GM18502 (cell line): ENCODE measurements at regions not wholly inside any gene's neighbourhood (a gene's known extent, or its start where the extent isn't known, plus 50 kb on each side); places are given as distances from the start of the nearest gene placed in this dataset.
"Not testable (repeated sequence)": the region's sequence is repeated elsewhere in the genome, so short reads cannot be mapped to it uniquely, and the experiment has no call there.

Experiments used
- ATAC-seq: cut with Tn5 transposase; IDR thresholded peaks from one replicate; pipeline ENCODE4 v1.9.1; 2021; ENCODE audit warnings: mild to moderate bottlenecking; ENCODE audit not compliant: unreplicated experiment, poor library complexity

DNA sequence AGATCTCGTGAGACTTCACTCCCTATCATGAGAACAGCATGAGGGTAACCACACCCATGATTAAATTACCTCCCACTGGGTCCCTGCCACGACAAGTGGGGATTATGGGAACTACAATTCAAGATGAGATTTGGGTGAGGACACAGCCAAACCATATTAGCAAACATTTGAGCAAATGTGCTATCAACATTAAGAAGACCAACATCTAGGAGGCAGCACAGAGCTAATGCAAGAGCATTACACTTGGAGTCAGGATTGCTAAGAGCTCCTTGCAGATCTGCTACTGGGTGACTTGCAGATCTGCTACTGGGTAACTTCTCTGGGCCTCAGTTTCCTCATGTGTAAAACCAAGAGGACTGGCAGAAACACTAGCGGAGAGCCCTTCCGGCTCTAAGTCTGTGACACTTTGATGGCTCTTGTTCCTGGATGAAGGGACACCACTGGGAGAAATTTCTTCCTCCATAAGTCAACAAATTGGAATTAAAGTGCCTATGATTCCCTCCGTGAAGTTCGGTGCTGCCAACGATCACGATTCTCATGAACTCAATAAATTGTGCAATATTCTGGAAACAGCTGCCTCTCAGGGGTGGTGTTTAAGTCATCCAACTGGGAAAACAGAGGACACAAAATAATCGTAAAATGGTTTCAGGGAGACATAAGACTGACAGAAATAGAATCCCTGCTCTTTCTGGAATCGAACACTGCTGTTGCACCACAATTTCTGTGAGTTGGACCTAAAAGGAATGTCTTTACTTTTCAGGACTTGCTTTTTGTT lies 115.8 kb upstream of the ITGB1 start:
- no peak for ATAC-seq

DNA sequence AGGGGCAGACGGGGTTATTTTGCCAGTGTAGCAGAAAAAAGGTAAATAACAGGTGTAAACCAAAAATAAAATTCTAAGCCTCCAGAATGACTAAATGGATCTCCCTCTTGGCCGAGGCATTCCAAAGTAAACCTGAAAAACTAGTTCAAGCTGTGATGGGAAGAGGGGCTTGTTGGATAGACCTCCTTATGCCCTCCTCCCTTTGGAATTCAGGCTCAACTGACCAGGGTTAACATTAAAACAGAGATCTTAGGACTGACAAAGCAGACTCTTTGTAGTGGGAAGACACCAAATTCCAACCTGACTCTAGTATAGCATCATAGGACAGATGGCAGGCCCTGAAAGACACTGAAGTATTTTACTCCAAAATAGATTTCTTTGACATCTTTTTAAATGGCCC lies 113.8 kb upstream of the ITGB1 start:
- no peak for ATAC-seq

DNA sequence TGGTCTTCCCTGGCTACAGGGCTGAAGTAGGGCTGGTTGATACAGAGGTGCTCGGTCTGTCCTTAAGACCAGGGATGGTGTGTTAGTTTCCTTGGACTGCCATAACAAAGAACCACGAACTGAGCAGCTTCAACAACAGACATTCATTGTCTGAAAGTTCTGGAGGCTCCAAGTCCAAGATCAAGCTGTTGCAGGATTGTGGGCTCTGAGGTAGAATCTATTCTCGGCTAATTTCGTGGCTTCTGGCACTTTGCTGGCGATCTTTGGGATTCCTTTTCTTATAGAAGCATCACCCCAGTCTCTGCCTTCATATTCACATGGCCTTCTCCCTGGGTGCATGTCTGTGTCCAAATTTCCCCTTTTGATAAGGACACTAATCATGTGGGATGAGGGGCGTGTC lies 112.1 kb upstream of the ITGB1 start:
- no peak for ATAC-seq

DNA sequence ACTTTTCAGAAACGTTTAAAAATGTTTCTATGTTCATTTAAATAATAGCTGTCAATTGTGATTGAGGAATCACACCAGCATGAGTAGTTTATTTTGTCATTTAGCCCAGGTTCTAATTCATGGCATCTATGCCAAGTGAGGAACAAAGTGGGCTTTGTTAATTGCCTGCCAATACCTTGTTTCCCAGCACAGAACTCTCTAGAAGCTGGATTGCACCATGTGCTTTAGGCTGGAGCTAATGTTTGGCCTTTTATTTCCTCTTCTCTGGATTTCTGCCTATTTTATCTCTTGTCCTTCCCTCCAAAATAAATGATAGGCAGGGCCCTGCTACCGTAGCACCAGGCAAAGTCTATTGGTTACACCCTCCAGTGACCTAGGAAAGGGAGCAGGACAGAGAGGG lies 109.9 kb upstream of the ITGB1 start:
- no peak for ATAC-seq

DNA sequence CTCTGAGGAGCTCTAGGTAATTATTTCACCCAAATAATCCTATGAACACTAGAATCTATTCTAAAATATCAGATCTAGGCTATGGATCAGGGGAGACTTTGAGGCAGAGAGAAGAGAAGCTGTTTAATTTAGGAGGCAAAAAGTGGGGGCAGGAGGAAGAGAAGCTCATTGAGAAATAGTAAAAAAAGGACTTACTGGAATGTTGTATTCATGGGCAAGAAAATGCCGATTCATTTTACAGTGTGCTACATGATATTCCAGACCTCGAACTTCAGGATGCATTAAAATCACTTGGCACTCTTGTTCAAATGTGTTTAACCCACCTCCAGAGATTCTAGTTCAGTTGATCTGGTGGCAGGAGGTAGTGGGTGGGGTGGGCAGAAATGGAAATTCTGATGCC lies 109.5 kb upstream of the ITGB1 start:
- ATAC-seq: no peak

DNA sequence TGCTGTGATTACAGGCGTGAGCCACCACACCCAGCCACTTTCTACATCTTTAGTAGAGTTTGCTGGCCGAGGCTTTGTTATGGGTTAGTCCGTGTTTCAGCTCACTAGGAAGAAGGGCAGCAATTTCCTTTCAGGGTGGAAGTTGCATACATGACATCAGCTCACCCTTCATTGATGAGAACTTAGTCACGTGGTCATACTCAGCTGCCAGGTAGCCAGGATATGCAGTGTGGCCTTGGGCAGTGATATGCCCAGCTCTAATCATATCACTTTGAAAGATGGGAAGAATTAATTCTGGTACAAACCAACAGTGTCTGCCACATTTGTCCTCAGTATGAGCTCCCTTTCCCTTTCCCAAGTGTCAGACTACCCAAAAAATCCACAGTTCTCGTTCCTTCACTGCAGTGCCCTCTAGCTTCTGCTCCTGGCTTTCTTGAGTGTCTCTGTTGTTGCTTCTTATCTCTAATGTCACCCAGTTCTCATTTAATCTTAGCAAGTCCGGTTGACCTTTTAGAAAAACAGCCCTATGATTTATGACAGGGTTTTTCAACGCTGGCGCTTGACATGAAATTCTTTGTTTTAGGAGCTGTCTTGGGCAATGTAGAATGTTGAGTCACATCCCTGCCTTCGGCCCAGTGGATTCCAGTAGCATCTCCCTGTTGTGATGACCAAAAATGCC lies 108.7 kb upstream of the ITGB1 start:
- ATAC-seq: no peak

DNA sequence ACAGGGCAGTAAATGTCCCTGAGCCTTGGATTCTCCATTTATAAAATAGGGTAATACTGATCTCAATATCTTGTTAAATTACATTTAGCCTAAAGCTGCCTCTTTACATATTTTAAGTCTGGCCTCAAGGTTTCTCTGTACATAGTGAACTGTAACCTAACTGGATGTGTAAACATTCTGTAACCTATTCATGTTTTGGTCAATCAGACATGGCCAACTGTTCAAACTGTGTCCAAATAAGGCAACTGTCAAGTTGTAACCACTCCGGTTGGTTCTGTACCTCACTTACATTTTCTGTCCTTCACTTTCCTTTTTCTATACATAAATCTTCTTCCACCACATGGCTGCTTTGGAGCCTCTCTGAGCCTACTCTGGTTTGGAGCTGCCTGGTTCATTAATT lies 107.1 kb upstream of the ITGB1 start:
- no peak for ATAC-seq

DNA sequence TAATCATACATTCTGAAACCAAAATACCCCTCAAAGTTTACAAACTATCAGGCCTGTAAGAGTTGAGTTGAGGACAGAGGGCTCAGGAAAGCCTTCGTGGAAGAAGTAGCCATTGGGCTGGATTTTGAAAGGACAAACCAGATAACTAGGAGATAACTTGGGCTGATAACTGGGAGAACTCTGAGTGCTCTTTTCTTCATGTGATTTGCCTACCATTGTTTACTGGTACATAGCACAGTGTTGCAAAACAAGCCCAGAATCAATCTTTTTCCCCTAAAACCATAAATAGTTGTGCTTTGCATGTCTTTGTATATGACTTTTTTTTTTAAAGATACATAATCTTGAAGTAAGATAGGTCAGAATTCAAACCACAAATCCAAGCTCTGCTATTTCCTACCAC lies 106.7 kb upstream of the ITGB1 start:
- no peak for ATAC-seq

DNA sequence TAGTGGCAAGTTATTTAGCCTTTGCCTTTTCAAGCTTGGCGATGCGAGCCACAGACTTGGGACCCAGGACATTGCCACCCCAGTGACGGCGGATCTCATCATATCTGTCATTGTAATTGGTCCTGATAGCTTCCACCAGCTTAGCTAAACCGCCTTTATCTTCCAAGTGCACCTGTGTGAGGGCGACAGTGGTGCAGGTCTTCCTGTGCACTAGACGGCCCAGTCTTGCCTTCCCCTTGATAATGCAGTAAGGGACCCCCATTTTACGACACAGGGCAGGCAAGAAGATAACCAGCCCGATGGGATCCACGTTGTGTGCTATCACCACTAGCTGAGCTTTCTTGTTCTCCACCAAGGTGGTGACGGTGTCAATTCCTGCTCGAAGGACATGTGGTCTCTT lies 99.6 kb upstream of the ITGB1 start:
- ATAC-seq: no peak

DNA sequence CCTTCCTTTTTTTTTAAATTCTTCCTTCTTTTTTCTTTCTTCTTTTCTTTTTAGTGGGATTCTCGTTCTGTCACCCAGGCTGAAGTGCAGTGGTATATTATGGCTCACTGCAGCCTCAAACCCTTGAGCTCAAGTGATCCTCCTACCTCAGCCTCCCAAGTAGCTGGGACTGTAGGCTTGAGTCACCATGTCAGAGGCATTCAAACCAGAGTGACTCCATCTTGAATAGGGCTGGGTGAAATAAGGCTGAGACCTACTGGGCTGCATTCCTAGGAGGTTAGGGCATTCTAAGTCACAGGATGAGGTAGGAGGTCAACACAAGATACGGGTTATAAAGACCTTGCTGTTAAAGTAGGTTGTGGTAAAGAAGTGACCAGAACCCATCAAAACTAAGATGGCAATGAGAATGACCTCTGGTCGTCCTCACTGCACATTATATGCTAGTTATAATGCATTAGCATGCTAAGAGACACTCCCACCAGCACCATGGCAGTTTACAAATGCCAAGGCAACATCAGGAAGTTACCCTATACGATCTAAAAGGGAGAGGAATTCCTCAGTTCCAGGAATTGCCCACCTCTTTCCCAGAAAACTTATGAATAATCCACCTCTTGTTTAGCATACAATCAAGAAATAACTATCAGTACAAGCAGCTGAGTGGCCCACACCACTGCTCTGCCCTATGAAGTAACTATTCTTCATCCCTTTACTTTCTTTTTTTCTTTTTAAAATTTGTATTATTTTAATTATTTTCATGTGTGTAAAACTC lies 99.0 kb upstream of the ITGB1 start:
- ATAC-seq: no peak

DNA sequence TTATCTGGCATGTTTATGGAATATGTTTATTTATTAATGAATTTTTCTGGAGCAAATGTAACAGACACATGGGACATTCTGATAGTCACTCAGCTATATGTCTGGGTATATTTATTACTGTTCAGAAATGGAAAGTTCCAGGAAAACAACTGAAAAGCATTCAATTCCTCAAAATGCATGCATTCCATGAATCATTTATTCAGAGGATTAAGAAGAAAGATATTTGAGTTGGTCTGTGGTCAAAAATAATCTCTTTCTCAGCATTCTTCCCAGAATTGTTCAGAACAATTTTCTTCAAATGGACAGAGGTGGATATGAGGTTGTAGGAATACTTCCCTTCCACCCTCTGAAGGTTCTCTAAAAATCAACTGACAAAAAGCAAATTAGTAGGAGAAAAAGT lies 97.6 kb upstream of the ITGB1 start:
- no peak for ATAC-seq

DNA sequence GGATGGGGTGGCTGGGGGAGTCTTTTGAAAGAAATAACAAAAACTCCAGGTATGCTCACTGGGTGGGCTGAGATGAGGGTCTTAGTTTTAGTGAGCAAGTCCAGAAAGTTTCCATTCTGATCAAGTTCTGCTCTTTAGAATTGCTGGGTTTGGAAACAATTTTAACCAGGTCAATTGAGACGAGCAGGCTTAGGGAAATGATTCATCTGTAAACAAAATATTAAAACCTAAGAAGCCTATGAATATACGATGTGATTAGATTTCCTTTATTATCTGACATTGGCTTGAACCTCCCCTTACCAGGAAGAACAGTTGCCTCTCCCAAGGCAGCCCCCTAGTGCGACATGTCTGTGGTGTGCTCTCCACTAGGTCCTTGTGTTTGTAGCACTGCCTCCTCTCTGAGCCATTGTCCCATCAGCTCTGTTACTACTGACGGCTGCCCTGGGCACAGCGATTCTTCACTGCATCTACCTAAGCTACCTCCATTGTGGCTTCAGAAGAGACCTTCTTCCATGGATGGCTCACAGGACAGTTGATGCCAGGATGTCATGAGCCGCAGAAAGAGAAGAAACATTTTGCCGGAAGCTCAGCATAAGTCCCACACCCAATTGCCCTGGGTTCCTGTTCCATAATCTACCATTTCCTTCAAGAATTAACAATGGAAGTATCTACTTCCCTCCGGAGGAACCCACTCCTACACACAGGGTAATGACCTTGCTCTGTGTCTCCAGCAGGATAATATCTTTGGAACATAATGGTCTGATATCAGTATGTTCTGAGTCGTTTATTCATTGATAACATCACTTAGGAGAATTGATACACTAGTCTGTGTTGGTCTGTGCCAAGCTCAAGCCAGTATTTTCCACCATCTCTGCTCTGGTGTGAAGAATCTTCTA lies 95.1 kb upstream of the ITGB1 start:
- no peak for ATAC-seq

DNA sequence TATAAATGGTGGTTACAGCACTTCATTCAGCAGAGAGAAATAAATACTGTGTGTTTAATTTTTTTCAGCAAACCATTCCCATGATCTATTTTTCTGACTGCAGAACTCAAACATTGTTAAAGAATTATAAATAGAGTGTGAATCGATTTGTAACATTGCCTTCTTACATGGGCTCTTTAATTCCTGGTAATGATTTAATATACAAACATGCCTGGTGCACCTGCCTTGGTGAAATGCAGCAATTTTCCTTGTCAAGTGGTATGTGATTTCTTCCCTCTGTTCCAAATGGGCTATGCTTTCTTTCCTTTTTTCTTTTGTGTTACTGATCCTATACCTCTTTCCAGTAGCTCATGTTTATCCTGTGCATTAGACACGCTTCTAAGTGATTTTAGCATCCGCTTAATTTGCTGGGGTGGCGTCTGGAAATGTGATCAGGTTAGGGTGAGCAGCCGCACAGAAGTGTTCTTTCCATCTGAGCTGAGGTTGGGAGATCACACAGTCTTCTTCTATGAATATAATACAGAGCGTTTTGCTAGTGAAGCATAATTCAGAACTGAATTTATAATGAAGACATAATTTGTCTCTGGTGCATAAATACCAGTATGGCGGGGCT lies 94.3 kb upstream of the ITGB1 start:
- no peak for ATAC-seq

DNA sequence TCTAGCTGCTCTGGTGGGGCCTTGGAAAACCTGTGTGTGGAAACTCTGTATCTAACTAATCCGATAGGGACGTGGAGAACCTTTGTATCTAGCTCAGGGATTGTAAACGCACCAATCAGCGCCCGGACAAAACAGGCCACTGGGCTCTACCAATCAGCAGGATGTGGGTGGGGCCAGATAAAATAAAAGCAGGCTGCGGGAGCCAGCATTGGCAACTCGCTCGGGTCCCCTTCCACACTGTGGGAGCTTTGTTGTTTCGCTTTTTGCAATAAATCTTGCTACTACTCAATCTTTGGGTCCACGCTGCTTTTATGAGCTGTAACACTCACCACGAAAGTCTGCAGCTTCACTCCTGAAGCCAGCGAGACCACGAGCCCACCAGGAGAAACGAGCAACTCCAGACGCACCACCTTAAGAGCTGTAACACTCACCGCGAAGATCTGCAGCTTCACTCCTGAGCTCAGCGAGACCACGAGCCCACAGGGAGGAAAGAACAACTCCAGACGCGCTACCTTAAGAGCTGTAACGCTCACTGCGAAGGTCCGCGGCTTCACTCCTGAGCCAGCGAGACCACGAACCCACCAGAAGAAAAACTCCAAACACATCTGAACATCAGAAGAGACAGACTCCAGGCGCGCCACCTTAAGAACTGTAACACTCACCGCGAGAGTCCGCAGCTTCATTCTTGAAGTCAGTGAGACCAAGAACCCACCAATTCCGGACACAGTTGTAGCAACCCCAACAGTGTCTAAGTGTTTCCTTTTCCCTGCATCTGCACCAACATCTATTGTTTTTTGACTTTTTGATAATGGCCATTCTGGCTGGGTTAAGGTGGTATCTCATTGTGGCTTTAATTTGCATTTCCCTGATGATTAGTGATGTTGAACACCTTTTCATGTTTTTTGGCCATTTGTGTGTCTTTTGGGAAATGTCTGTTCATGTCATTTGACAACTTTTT lies 92.2 kb upstream of the ITGB1 start:
- ATAC-seq: not testable (repeated sequence)

DNA sequence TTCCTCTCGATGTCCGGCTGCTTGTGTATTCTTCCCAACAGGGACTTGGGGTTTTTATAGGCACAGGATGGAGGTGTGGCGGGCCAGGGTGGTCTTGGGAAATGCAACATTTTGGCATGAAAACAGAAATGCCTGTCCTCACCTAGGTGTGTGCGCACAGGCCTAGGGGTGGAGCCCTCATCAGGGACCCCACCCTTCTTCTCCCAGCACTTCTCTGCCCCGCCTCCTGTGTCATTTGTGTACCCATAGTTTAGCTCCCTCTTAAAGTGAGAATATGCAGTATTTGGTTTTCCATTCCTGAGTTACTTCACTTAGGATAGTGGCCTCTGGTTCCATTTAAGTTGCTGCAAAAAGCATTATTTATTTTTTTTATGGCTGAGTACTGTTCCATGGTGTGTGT lies 90.2 kb upstream of the ITGB1 start:
- no peak for ATAC-seq

DNA sequence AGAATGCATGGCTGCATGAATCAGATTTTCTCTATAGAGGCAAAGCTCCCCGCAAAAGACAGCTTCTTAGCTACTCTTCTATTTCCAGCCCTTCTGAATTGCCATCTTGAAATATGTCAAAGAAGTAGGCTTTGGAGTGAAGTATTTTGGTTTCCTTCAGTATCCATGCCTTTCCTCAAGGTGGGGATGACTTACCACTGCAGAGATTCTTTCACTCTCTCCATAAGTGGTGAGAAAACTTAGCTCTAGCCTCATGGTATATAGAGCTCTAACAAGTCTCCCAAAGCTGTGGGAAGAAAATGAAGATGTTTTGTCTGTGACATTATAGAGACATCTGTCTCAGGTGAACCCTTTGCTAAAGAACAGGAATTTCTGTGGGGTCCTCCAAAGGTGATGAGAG lies 89.6 kb upstream of the ITGB1 start:
- ATAC-seq: no peak

DNA sequence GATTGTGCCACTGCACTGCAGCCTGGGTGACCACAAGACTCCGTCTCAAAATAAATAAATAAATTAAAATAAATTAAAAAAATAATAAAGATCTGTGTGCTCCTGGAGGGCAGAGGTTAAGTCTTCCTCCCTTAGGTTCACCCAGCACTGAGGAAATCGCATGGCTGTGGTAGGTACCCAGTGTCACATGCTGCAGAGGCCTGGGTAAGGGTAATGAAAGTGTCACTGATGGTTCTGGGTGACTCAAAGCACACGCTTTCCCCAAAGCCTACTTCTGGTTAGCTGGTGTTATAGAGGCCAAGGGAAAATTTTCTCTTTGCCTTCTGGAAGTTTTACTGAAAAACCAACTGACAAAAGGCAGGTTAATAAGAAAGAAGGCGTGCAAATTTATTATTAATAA lies 88.8 kb upstream of the ITGB1 start:
- ATAC-seq: no peak

DNA sequence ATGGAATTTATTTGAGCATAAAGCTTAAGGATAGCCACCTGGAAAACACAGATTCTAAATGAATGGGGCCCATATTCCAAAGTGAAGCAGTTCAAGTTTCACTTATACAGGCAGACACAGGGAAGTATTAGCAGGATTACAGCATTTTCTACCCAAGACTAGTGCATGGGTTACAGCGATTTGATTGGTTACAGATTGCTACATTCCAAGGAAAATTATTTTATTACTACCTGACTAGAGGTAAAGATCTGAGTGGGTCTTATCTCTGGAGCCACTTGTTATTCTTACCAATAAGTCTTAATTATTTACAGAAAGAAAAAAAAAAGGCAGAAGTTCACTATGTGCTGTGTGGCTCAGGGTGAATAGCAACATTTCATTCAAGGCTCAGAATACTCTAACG lies 87.4 kb upstream of the ITGB1 start:
- ATAC-seq: no peak

DNA sequence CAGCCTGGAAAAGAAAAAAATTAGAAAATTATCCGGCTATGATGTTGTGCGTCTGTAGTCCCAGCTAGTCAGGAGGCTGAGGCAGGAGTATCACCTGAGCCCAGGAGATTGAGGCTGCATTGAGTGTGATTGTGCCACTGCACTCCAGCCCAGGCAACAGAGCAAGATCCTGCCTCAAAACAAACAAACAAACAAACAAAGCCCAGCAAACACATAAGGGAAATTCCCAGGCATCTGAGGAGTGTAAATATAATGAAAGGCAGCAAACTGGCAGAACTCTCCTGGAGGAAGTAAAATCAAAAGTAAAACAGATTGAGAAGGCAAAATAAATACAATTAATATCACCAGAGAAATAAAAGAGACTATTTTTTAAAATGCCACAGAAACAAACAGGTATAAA lies 84.5 kb upstream of the ITGB1 start:
- ATAC-seq: no peak
